Activated naive CD4-positive, alpha-beta T cell treated with anti-CD3 and anti-CD28 coated beads, Interleukin-2, amount 50 U/mL, for 72 hours (primary cell): ENCODE measurements at regions not wholly inside any gene's neighbourhood (a gene's known extent, or its start where the extent isn't known, plus 50 kb on each side); places are given as distances from the start of the nearest gene placed in this dataset.

ENCODE experiments used
- ATAC-seq, 2 donors: fragments of 150-1000 bp; cut with Tn5 transposase; 2 replicates each; pipeline ENCODE4 v1.10.0; 2021; ENCODE audit warnings: mild to moderate bottlenecking in 2 of 2, moderate library complexity in 2 of 2
- DNase-seq, 2 donors: peaks; one replicate each; pipeline ENCODE4 v3.0.0; 2021 to 2022; ENCODE audit warnings: low spot score in 2 of 2
- H3K27ac Mint-ChIP-seq, 2 donors: one replicate each; pipeline ENCODE4 v1.8.0; 2022; ENCODE audit warnings: mild to moderate bottlenecking in 2 of 2, mixed read lengths in 2 of 2
- H3K36me3 Mint-ChIP-seq, 2 donors: one replicate each; pipeline ENCODE4 v1.8.0; 2022; ENCODE audit warnings: mixed read lengths in 2 of 2
- H3K9me3 Mint-ChIP-seq, 2 donors: one replicate each; pipeline ENCODE4 v1.8.0; 2022; ENCODE audit warnings: mixed read lengths in 2 of 2

GRCh38 chr2:19021721-19022120, 336.7 kb downstream of the OSR1 start:
- ATAC-seq, result no peak
- peaks cover 5 to 14% of the 10 kb centered on the region in 2 donors for H3K9me3 Mint-ChIP-seq
- peaks cover 0 to 14% of the 10 kb centered on the region in 2 donors for H3K36me3 Mint-ChIP-seq
- no peak for DNase-seq
- H3K27ac Mint-ChIP-seq, result no peak overlapping the region

GRCh38 chr2:19021100-19021476, 337.3 kb downstream of the OSR1 start:
- H3K9me3 Mint-ChIP-seq, result peaks cover 5 to 14% of the 10 kb centered on the region in 2 donors
- ATAC-seq, result no peak
- H3K36me3 Mint-ChIP-seq, result peaks cover 0 to 14% of the 10 kb centered on the region in 2 donors
- no peak for DNase-seq
- H3K27ac Mint-ChIP-seq, result no peak overlapping the region

GRCh38 chr2:19020144-19021099, 338.0 kb downstream of the OSR1 start:
- no peak for ATAC-seq
- no peak for DNase-seq

DNA sequence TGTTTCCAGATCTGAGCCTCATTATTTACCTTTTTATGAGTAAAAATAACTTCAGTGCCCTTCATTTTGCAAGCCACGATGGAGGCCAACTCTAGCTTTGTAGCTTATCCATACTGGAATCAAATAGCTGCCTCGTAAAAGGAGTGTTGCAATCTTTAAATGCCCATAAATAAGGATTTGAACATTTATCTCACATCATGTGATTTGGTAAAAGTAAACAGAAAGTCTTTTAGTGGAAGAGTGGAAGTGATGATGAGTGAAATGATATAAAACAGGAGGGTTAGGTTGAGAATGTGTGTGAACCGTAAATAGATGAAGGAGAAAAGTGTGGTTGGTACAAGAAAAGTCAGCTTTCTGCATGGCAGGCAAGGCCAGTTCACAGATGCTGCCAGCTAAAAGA, 348.9 kb downstream of the OSR1 start:
- ATAC-seq (no peak), DNase-seq (no peak)
- H3K36me3 Mint-ChIP-seq, result no peaks in the 10 kb centered on the region
- H3K9me3 Mint-ChIP-seq, result peaks cover 0 to 3% of the 10 kb centered on the region in 2 donors
- H3K27ac Mint-ChIP-seq, result no peak overlapping the region

More at GRCh38 chr2:19020144-19021099, 338.0 kb downstream of the OSR1 start:
- Mint-ChIP-seq H3K9me3 (peaks cover 5 to 14% of the 10 kb centered on the region in 2 donors), H3K36me3 (peaks cover 2 to 14% of the 10 kb centered on the region in 2 donors), H3K27ac (no peak overlapping the region)

DNA sequence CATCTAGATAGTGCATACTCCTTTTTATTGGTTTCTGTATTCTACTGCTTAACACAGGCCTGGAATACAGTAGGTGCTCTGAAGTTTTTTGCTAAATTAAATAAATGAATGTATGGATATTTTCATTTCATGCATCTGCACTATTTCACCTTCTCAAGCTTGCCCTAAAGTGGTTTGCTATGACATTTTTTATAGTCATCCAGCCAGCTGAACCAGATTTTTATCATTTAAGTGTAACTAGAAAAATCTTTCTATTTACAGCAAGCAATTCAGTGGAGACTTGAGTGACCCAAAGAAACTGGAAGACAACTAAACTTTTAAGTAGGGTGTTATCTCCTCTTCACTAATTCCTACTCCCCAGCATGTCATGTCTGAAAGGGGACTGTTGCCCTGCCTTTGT, 354.9 kb downstream of the OSR1 start:
- Mint-ChIP-seq H3K36me3 (no peaks in the 10 kb centered on the region), H3K27ac (no peak overlapping the region), H3K9me3 (no peaks in the 10 kb centered on the region)
- DNase-seq (no peak), ATAC-seq (no peak)

DNA sequence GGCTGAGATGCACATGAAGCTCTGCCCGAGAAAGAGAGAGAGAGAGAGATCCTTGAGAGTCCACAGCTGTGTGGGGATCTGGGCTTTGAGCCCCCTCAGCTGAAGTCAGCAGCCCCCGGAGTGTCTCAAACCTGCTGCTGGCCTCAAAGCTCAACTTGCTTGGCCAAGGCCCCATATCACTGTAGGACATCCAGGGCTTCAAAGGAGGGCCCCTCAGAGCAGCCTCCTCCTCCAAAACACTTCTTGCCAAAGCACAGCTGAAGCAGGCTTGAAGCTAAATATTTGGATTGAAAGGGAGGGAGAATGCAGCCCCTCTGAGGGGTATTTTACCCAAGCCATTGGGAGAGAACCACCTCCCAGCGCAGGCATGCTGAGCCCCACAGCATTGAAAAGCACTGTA, 357.6 kb downstream of the OSR1 start:
- ATAC-seq (no peak), DNase-seq (no peak)
- no peaks in the 10 kb centered on the region for H3K36me3 Mint-ChIP-seq
- H3K27ac Mint-ChIP-seq, result no peak overlapping the region
- H3K9me3 Mint-ChIP-seq, result no peaks in the 10 kb centered on the region

DNA sequence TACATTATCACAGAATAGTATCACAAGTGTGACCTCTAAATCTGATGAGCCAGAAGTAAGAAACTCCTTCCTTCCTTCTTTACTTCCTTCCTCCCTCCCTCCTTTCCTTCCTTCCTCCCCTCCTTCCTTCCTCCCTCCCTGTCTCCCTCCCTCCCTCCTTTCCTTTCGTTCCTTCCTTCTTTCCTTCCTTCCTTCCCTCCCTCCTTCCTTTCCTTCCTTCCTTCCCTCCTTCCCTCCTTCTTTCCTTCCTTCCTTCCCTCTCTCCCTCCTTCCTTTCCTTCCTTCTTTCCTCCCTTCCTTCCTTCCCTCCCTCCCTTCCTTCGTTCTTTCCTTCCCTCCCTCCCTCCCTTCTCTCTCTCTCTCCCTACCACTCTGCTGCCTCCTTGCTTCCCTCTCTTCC, 359.2 kb downstream of the OSR1 start:
- no peak overlapping the region for H3K27ac Mint-ChIP-seq
- H3K36me3 Mint-ChIP-seq, result no peaks in the 10 kb centered on the region
- ATAC-seq, result no peak
- DNase-seq, result no peak
- no peaks in the 10 kb centered on the region for H3K9me3 Mint-ChIP-seq

GRCh38 chr2:18998491-18998890, 359.9 kb downstream of the OSR1 start:
- ATAC-seq (no peak), DNase-seq (no peak)
- no peaks in the 10 kb centered on the region for H3K36me3 Mint-ChIP-seq
- no peak overlapping the region for H3K27ac Mint-ChIP-seq
- H3K9me3 Mint-ChIP-seq, result no peaks in the 10 kb centered on the region

DNA sequence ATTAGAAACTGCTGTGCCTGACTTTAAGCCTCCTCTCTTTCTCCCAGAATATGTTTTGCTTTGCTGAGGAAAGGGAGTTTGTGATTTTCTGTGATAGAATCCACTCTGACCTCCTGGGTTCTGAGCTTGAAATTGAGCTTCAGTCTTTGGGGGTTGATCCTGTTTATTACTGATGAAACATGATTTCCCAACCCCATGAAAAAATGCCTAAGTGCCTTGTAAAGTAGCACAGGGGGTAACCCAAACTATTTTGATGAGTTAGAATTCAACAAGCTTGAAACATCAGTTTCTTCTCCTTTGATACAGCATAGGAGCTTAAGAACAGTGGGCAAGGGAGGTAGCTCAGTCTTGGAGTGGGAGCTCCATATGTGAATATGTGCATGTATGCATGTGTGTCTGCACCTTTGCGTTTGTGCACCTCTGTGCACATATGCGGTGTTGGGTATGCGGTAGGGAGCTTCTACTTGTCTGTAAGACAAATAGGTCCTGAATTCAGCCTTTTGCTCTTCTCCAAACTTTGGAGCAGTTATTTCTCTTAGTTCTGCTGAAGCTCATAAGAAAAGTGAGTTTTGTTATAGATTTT, 364.6 kb downstream of the OSR1 start:
- Mint-ChIP-seq H3K27ac (no peak overlapping the region), H3K36me3 (no peaks in the 10 kb centered on the region), H3K9me3 (no peaks in the 10 kb centered on the region)
- DNase-seq (no peak), ATAC-seq (no peak)

DNA sequence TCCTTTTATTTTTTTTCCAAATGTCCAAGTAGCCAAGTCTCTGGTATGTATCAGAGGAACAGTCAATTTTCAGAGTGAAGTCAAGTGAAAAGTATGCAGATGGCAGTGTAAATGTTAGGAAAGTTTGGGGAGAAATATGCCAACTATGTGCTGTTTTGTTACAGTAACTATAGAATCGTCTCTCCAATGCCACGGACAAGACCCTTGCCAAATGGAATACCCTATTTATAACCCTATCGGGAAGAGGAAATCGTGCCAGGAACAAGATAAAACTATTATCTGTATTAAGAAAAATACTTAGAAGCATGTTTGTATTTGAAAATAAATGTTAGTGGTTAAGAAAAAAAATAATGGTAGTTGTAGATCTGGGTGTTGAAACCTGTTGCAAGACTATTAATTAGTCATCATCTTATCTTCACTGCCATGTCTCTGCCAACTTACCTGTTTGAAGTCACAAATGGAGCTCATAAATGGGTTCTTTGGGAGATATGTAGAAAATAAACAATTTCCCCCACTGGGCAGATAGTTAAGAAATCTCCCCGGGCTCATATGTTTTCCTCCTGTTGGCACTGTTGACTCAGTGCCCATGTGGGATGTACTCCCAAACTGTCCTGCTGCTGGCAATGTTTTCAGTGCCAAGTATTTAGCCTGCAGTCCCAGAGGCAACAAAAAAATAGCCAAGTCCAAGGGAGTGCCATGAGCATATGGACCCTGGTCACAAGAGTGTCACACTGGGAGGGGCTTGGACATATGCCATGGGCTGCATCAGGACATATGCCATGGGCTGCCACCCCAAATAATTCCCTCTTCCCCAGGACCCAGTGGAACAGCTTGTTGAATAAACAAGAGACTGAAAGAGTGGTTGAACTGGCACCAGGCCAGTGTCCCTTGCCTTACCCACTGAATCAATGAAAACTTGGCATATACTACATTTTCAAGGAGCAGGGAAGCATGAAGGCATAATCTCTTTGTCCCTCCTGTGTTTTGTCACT, 366.9 kb downstream of the OSR1 start:
- DNase-seq (no peak), ATAC-seq (no peak)
- no peaks in the 10 kb centered on the region for H3K9me3 Mint-ChIP-seq
- H3K36me3 Mint-ChIP-seq, result no peaks in the 10 kb centered on the region
- no peak overlapping the region for H3K27ac Mint-ChIP-seq

GRCh38 chr2:18988631-18989232, 369.7 kb downstream of the OSR1 start:
- no peaks in the 10 kb centered on the region for H3K9me3 Mint-ChIP-seq
- no peak overlapping the region for H3K27ac Mint-ChIP-seq
- ATAC-seq, result no peak
- no peak for DNase-seq
- H3K36me3 Mint-ChIP-seq, result no peaks in the 10 kb centered on the region

- no peak for ATAC-seq
These were observed 370.8 kb downstream of the OSR1 start for GRCh38 chr2:18987592-18988073.

GRCh38 chr2:18987016-18987415, 371.4 kb downstream of the OSR1 start:
- ATAC-seq, result no peak
- no peak for DNase-seq
- Mint-ChIP-seq H3K27ac (no peak overlapping the region), H3K36me3 (no peaks in the 10 kb centered on the region), H3K9me3 (no peaks in the 10 kb centered on the region)

More at GRCh38 chr2:18987592-18988073, 370.8 kb downstream of the OSR1 start:
- no peaks in the 10 kb centered on the region for H3K36me3 Mint-ChIP-seq
- DNase-seq, result no peak
- H3K27ac Mint-ChIP-seq, result no peak overlapping the region
- H3K9me3 Mint-ChIP-seq, result no peaks in the 10 kb centered on the region

DNA sequence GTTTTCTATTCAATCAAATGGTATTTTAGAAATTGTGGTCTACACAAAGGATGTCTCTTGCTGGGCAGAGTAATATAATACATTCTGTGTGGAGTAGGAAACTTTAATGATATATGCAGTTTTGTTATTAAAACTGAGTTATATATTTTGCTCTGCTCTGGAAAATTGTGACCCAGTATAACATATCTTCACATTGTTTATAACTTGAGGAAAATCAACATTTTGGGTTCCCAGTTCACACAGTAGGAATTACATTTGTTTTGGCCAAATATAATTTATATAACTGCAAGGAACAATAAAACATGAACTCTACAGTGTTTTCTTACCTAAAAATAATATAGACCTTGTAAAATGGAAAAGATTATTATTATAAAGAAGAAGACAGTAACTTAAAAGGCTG, 372.4 kb downstream of the OSR1 start:
- ATAC-seq (no peak), DNase-seq (no peak)
- Mint-ChIP-seq H3K27ac (no peak overlapping the region), H3K36me3 (no peaks in the 10 kb centered on the region), H3K9me3 (no peaks in the 10 kb centered on the region)

- Mint-ChIP-seq H3K36me3 (peaks cover 0 to 5% of the 10 kb centered on the region in 2 donors), H3K27ac (no peak overlapping the region), H3K9me3 (peaks cover 4% of the 10 kb centered on the region in 2 donors)
- DNase-seq, result no peak
- ATAC-seq, result no peak
These were observed 377.5 kb downstream of the OSR1 start for GRCh38 chr2:18980786-18981430.
